Fibroblast of pulmonary artery (primary cell): ENCODE measurements at regions not wholly inside any gene's neighbourhood (a gene's known extent, or its start where the extent isn't known, plus 50 kb on each side); places are given as distances from the start of the nearest gene placed in this dataset.

Experiments used
- DNase-seq: peaks from one replicate; pipeline ENCODE4 v3.0.0-alpha.2; 2010; ENCODE audit warnings: low read depth
- H3K4me3 ChIP-seq: replicated peaks from 2 replicates; pipeline ENCODE4 v1.5.1; 2011; ENCODE audit warnings: low read depth, mild to moderate bottlenecking, control low read depth, low read length, moderate library complexity
- CTCF ChIP-seq: IDR thresholded peaks from 2 replicates; pipeline ENCODE4 v1.5.1; 2011; ENCODE audit warnings: mild to moderate bottlenecking, control low read depth, low read length, inconsistent platforms; ENCODE audit errors: missing control alignments

GRCh38 chr12:5308996-5309395 lies 122.9 kb upstream of the NTF3 start:
- no peak for DNase-seq
- no peak for TF ChIP-seq CTCF

GRCh38 chr12:5309654-5310053 lies 122.3 kb upstream of the NTF3 start:
- H3K4me3 ChIP-seq, result no peak overlapping the region
- no peak for DNase-seq
- TF ChIP-seq CTCF, result no peak

More at GRCh38 chr12:5308996-5309395, 122.9 kb upstream of the NTF3 start:
- H3K4me3 ChIP-seq, result no peak overlapping the region

- TF ChIP-seq CTCF, result no peak
- no peak overlapping the region for H3K4me3 ChIP-seq
Measured at GRCh38 chr12:5310151-5310550, 121.8 kb upstream of the NTF3 start.

GRCh38 chr12:5317556-5317955 lies 114.4 kb upstream of the NTF3 start:
- no peak overlapping the region for H3K4me3 ChIP-seq
- no peak for DNase-seq
- no peak for TF ChIP-seq CTCF

More at GRCh38 chr12:5310151-5310550, 121.8 kb upstream of the NTF3 start:
- DNase-seq, result no peak

- no peak overlapping the region for H3K4me3 ChIP-seq
- DNase-seq, result peak; percentile 1
- no peak for TF ChIP-seq CTCF
Measured at GRCh38 chr12:5318874-5319273, 113.0 kb upstream of the NTF3 start.

- no peak for TF ChIP-seq CTCF
- DNase-seq, result no peak
- no peak overlapping the region for H3K4me3 ChIP-seq
Measured at GRCh38 chr12:5328669-5329517, 103.0 kb upstream of the NTF3 start.

- DNase-seq, result no peak
- H3K4me3 ChIP-seq, result no peak overlapping the region
- no peak for TF ChIP-seq CTCF
Measured at GRCh38 chr12:5332551-5332950, 99.4 kb upstream of the NTF3 start.
